ENCODE measurements at regions not wholly inside any gene's neighbourhood (a gene's known extent, or its start where the extent isn't known, plus 50 kb on each side); places are given as distances from the start of the nearest gene placed in this dataset.

- TF ChIP-seq POLR2AphosphoS5 (IDR thresholded peaks at IDR 0.05) (no peak), POLR2A (IDR thresholded peaks at IDR 0.05) (no peak)
These were observed 177.5 kb upstream of the TMTC1 start for GRCh38 chr12:29961231-29961630.

All from suprapubic skin (tissue), 4 donors.